ENCODE measurements at regions not wholly inside any gene's neighbourhood (a gene's known extent, or its start where the extent isn't known, plus 50 kb on each side); places are given as distances from the start of the nearest gene placed in this dataset.

DNA sequence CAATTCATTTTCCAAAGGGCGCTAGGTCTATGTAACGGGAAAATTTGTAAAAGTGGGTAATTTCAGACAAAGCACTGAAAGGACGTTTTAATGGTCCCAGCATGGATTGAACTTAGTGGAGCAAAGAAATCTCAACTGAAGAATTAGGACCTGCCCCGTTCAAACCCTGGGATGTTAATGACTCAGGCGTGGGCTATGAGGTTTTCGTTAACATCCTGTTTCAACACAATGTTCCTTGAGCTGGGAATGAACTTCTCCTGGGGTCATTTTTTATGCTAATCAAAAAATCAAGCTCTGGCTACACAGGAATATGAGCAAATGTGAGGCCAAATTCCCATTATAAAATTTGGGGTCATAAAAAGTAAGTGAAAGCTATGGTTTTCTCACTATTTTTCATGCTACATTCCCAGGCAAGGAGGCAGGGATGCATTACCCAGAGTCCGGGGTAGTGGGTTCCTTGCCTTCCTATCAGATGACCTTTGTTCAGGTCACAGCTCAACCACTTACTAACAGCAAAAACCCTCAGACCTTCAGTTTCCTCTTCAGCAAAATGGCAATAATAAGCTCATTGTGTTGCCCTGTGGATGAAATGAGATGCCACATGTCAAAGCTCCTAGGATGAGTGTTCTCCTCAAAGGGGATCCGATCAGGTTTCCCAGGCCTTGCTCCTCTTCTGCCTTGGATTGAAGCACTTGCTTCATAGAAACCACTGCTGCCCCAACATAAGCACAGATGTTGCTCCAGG is 271.4 kb downstream of the ARRDC4 start:
- H3K36me3 ChIP-seq (ENCODE audit: control insufficient read depth in 5 of 5, insufficient read depth in 5 of 5, low read length in 5 of 5): no peaks in the 10 kb centered on the region
- H3K27me3 ChIP-seq (ENCODE audit: control insufficient read depth in 5 of 5, insufficient read depth in 4 of 5, low read length in 5 of 5): peaks cover 0 to 11% (median 6%) of the 10 kb centered on the region in 5 donors
- no peaks in the 10 kb centered on the region for H3K9me3 ChIP-seq (ENCODE audit: control insufficient read depth in 5 of 5, low read length in 5 of 5)
- H3K9ac ChIP-seq (ENCODE audit: low read length in 5 of 5): no peak overlapping the region
- H3K4me1 ChIP-seq (ENCODE audit: control insufficient read depth in 5 of 5, insufficient read depth in 5 of 5, low read length in 5 of 5): no peaks in the 10 kb centered on the region
- H3K4me3 ChIP-seq (ENCODE audit: low read depth in 1 of 5, low read length in 5 of 5): no peak overlapping the region
- H3K27ac ChIP-seq (ENCODE audit: low read depth, low read length): no peak overlapping the region

DNA sequence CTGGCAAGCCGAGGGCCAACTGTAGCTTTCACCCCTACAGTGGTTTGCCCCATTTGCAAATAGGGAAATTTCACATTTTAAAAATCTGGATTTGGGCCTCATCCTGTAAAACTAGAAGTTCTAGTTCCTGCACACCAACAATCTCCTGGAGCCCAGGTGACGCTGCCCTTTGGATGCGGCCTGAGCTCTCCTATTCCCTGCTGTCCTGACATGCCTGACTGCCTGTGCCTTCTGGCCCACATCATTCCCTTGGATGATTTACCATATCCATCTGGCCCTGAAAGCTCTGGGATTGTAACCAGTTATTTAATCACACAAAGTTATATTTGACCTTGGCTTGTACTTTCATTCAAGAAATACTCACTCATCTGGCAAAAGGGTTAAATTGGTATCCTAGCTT is 272.3 kb downstream of the ARRDC4 start:
- Histone ChIP-seq H3K4me1 (ENCODE audit: control insufficient read depth in 5 of 5, insufficient read depth in 5 of 5, low read length in 5 of 5) (no peaks in the 10 kb centered on the region), H3K4me3 (ENCODE audit: low read depth in 1 of 5, low read length in 5 of 5) (no peak overlapping the region), H3K36me3 (ENCODE audit: control insufficient read depth in 5 of 5, insufficient read depth in 5 of 5, low read length in 5 of 5) (no peaks in the 10 kb centered on the region), H3K9me3 (ENCODE audit: control insufficient read depth in 5 of 5, low read length in 5 of 5) (no peaks in the 10 kb centered on the region), H3K27me3 (ENCODE audit: control insufficient read depth in 5 of 5, insufficient read depth in 4 of 5, low read length in 5 of 5) (peaks cover 0 to 11% (median 4%) of the 10 kb centered on the region in 5 donors), H3K27ac (ENCODE audit: low read depth, low read length) (no peak overlapping the region), H3K9ac (ENCODE audit: low read length in 5 of 5) (no peak overlapping the region)

DNA sequence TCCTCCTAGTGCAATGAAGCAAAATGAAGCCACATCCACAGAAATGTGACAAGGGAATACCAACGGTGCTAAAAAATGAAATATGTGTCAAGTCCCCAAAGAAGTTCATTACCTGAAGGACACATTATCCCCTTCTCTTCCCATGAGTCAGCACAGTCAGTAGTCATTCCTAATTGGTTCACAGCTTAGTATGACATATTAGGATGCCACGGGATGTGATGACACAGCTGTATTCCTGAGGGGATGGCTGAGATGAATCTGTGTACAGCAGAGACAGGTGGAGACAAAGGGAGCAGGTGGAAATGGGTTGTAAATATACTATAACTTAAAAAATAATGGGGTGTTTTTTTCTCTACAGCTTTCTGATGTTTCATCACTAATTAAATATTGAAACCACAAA is 273.4 kb downstream of the ARRDC4 start:
- Histone ChIP-seq H3K27ac (ENCODE audit: low read depth, low read length) (no peak overlapping the region), H3K4me1 (ENCODE audit: control insufficient read depth in 5 of 5, insufficient read depth in 5 of 5, low read length in 5 of 5) (no peaks in the 10 kb centered on the region), H3K9ac (ENCODE audit: low read length in 5 of 5) (no peak overlapping the region), H3K36me3 (ENCODE audit: control insufficient read depth in 5 of 5, insufficient read depth in 5 of 5, low read length in 5 of 5) (no peaks in the 10 kb centered on the region), H3K9me3 (ENCODE audit: control insufficient read depth in 5 of 5, low read length in 5 of 5) (no peaks in the 10 kb centered on the region), H3K4me3 (ENCODE audit: low read depth in 1 of 5, low read length in 5 of 5) (no peak overlapping the region), H3K27me3 (ENCODE audit: control insufficient read depth in 5 of 5, insufficient read depth in 4 of 5, low read length in 5 of 5) (peaks cover 0 to 9% (median 4%) of the 10 kb centered on the region in 5 donors)

DNA sequence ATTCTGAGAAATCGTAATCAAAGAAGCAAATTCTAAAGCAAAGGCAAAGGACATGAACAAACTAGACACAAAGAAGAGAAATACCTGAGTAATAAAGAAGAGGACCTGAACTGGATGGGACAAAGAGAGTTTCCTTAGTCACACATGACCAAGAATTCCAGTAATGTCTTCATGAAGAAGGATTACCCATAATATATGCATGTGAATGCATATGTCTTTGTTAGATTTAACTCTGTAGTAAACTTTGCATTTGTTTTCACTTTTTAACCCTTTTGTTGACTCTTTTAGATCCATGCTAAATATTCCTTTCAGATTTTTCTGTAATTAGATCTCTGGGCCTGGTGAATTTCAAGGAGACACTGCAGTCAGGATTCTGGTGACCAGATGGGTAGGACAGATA is 279.8 kb downstream of the ARRDC4 start:
- peaks cover 0 to 6% (median 0%) of the 10 kb centered on the region in 5 donors for H3K27me3 ChIP-seq (ENCODE audit: control insufficient read depth in 5 of 5, insufficient read depth in 4 of 5, low read length in 5 of 5)
- H3K9me3 ChIP-seq (ENCODE audit: control insufficient read depth in 5 of 5, low read length in 5 of 5): no peaks in the 10 kb centered on the region
- no peaks in the 10 kb centered on the region for H3K36me3 ChIP-seq (ENCODE audit: control insufficient read depth in 5 of 5, insufficient read depth in 5 of 5, low read length in 5 of 5)
- H3K27ac ChIP-seq (ENCODE audit: low read depth, low read length): no peak overlapping the region
- no peaks in the 10 kb centered on the region for H3K4me1 ChIP-seq (ENCODE audit: control insufficient read depth in 5 of 5, insufficient read depth in 5 of 5, low read length in 5 of 5)
- H3K4me3 ChIP-seq (ENCODE audit: low read depth in 1 of 5, low read length in 5 of 5): no peak overlapping the region
- no peak overlapping the region for H3K9ac ChIP-seq (ENCODE audit: low read length in 5 of 5)

DNA sequence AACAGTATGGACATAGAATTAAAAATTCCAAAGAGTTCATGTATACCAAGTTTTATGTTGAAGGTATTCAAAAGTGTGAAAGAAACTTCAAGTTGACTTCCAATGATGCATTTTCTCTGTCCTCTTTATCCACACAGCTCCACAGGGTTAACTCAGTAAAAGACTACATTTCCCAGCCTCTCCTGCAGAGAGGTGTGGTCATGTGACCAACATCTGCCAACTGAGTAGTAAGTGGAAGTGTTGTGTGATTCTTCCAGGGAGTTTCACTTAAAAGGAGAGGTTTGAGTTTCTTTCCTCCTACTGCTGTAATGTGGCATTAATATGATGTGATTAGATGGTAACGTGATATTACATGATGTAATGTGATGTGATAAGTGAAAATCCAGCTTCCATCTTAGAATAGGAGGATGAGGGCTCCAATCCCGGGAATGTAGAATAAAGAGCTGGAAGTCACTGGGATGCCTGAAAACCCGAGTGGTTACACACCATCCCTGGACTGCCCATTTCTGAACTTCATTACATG is 280.6 kb downstream of the ARRDC4 start:
- Histone ChIP-seq H3K4me3 (ENCODE audit: low read depth in 1 of 5, low read length in 5 of 5) (no peak overlapping the region), H3K9me3 (ENCODE audit: control insufficient read depth in 5 of 5, low read length in 5 of 5) (no peaks in the 10 kb centered on the region), H3K9ac (ENCODE audit: low read length in 5 of 5) (no peak overlapping the region), H3K4me1 (ENCODE audit: control insufficient read depth in 5 of 5, insufficient read depth in 5 of 5, low read length in 5 of 5) (no peaks in the 10 kb centered on the region), H3K36me3 (ENCODE audit: control insufficient read depth in 5 of 5, insufficient read depth in 5 of 5, low read length in 5 of 5) (no peaks in the 10 kb centered on the region), H3K27ac (ENCODE audit: low read depth, low read length) (no peak overlapping the region), H3K27me3 (ENCODE audit: control insufficient read depth in 5 of 5, insufficient read depth in 4 of 5, low read length in 5 of 5) (peaks cover 0 to 3% (median 0%) of the 10 kb centered on the region in 5 donors)

DNA sequence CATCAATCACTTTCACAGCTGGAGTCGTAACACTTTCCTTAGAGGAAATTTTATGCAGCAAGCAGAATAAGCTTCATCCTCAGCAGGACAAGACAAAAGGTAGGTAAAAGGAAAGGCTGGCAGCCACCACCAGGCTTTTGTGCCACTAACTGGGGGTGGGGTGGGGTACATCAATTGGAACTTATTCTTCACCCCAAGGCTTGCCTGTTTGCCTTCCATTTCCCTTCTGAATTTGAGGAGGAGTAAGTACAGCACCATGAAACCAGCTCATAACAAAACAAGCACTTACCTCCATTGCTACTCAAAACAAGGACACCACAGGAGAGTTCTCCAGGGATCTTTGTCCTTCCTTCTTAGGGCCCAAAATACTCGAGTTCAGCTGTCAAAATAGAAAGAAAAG is 296.8 kb downstream of the ARRDC4 start:
- Histone ChIP-seq H3K36me3 (ENCODE audit: control insufficient read depth in 5 of 5, insufficient read depth in 5 of 5, low read length in 5 of 5) (no peaks in the 10 kb centered on the region), H3K4me3 (ENCODE audit: low read depth in 1 of 5, low read length in 5 of 5) (no peak overlapping the region), H3K9me3 (ENCODE audit: control insufficient read depth in 5 of 5, low read length in 5 of 5) (peaks cover 2 to 16% (median 9%) of the 10 kb centered on the region in 5 donors), H3K27ac (ENCODE audit: low read depth, low read length) (no peak overlapping the region), H3K4me1 (ENCODE audit: control insufficient read depth in 5 of 5, insufficient read depth in 5 of 5, low read length in 5 of 5) (no peaks in the 10 kb centered on the region), H3K9ac (ENCODE audit: low read length in 5 of 5) (no peak overlapping the region), H3K27me3 (ENCODE audit: control insufficient read depth in 5 of 5, insufficient read depth in 4 of 5, low read length in 5 of 5) (peaks cover 0 to 4% (median 0%) of the 10 kb centered on the region in 5 donors)

DNA sequence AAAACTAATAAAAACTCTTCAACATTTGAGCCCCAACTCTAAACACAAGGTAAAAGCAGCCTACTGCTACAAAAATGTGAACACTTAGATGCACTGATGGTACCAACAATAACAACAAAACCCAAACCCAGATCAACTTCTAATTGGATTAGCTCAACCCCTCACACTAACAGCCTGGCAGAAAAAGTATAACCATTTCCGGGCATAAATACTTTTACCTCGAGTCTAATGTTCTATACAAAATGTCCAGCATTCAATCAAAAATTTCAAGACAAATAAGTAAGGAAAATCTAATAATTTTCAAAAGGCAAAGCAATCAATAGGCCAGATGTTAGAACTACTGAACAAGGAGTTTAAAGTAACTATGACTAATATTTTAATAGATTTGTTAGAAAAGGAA is 303.3 kb downstream of the ARRDC4 start:
- no peak overlapping the region for H3K27ac ChIP-seq (ENCODE audit: low read depth, low read length)
- H3K4me1 ChIP-seq (ENCODE audit: control insufficient read depth in 5 of 5, insufficient read depth in 5 of 5, low read length in 5 of 5): no peaks in the 10 kb centered on the region
- H3K9ac ChIP-seq (ENCODE audit: low read length in 5 of 5): no peak overlapping the region
- H3K9me3 ChIP-seq (ENCODE audit: control insufficient read depth in 5 of 5, low read length in 5 of 5): peaks cover 0 to 37% (median 17%) of the 10 kb centered on the region in 5 donors
- H3K4me3 ChIP-seq (ENCODE audit: low read depth in 1 of 5, low read length in 5 of 5): no peak overlapping the region
- no peaks in the 10 kb centered on the region for H3K36me3 ChIP-seq (ENCODE audit: control insufficient read depth in 5 of 5, insufficient read depth in 5 of 5, low read length in 5 of 5)
- H3K27me3 ChIP-seq (ENCODE audit: control insufficient read depth in 5 of 5, insufficient read depth in 4 of 5, low read length in 5 of 5): no peaks in the 10 kb centered on the region

DNA sequence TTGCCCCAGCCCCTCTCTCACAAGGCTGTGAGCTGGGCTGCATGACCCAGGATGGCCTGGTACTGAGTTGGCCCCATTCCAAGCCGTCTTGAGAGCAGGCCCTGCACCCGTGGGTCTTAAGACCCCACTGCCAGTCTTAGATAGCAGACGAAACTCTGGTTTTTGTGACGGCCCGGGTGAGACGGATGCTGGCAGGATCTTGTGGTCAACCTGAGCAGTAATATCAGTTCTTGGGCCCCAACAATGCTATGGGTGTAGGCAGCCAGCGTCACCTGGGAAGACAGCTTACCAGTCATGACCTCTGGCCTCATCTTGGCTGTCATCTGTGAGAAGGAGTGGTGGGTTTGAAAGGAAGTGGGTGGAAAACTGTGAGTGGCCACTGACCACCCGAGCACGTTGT is 305.8 kb downstream of the ARRDC4 start:
- H3K9me3 ChIP-seq (ENCODE audit: control insufficient read depth in 5 of 5, low read length in 5 of 5): peaks cover 0 to 36% (median 14%) of the 10 kb centered on the region in 5 donors
- H3K27me3 ChIP-seq (ENCODE audit: control insufficient read depth in 5 of 5, insufficient read depth in 4 of 5, low read length in 5 of 5): no peaks in the 10 kb centered on the region
- H3K27ac ChIP-seq (ENCODE audit: low read depth, low read length): no peak overlapping the region
- H3K4me1 ChIP-seq (ENCODE audit: control insufficient read depth in 5 of 5, insufficient read depth in 5 of 5, low read length in 5 of 5): no peaks in the 10 kb centered on the region
- no peaks in the 10 kb centered on the region for H3K36me3 ChIP-seq (ENCODE audit: control insufficient read depth in 5 of 5, insufficient read depth in 5 of 5, low read length in 5 of 5)
- no peak overlapping the region for H3K9ac ChIP-seq (ENCODE audit: low read length in 5 of 5)
- no peak overlapping the region for H3K4me3 ChIP-seq (ENCODE audit: low read depth in 1 of 5, low read length in 5 of 5)

DNA sequence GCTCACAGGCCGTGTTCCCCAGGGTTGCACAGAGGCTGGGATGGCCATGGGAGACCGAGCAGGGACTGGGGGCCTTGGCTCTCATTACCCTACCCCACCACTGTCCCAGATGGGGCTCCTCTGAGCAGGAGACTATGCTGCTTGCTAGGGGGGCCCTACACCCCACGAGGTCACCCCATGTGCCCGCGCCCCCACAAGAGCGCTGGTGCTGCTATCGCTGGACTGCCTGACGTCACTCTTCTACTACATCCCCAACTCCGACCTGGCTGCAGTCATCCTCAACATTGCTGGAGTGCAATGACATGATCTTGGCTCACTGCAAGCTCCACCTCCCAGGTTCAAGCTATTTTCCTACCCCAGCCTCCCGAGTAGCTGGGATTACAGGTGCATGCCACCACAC is 307.7 kb downstream of the ARRDC4 start:
- no peaks in the 10 kb centered on the region for H3K27me3 ChIP-seq (ENCODE audit: control insufficient read depth in 5 of 5, insufficient read depth in 4 of 5, low read length in 5 of 5)
- H3K36me3 ChIP-seq (ENCODE audit: control insufficient read depth in 5 of 5, insufficient read depth in 5 of 5, low read length in 5 of 5): no peaks in the 10 kb centered on the region
- no peak overlapping the region for H3K9ac ChIP-seq (ENCODE audit: low read length in 5 of 5)
- H3K4me3 ChIP-seq (ENCODE audit: low read depth in 1 of 5, low read length in 5 of 5): no peak overlapping the region
- H3K27ac ChIP-seq (ENCODE audit: low read depth, low read length): no peak overlapping the region
- peaks cover 0 to 28% (median 13%) of the 10 kb centered on the region in 5 donors for H3K9me3 ChIP-seq (ENCODE audit: control insufficient read depth in 5 of 5, low read length in 5 of 5)
- no peaks in the 10 kb centered on the region for H3K4me1 ChIP-seq (ENCODE audit: control insufficient read depth in 5 of 5, insufficient read depth in 5 of 5, low read length in 5 of 5)

DNA sequence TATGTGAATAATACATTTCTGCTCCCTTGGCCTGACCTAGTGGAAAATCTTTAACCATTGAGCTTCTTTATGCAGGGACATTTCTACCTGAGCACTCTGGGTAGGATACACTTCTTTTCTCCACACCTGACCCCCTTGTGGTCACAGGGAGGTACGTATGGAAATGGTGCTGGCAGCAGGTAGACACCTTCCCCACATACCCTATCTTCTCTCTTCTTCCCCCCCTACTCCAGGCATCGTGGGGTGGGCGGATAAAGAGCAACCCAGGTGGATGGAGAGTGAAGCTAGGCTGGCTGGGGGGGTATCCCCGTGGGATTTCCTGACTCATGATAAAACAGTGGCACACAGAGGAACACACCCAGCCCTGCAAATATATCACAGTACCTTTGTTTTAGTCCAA is 312.1 kb downstream of the ARRDC4 start:
- Histone ChIP-seq H3K4me3 (ENCODE audit: low read depth in 1 of 5, low read length in 5 of 5) (no peak overlapping the region), H3K27ac (ENCODE audit: low read depth, low read length) (no peak overlapping the region), H3K9ac (ENCODE audit: low read length in 5 of 5) (no peak overlapping the region), H3K36me3 (ENCODE audit: control insufficient read depth in 5 of 5, insufficient read depth in 5 of 5, low read length in 5 of 5) (no peaks in the 10 kb centered on the region), H3K9me3 (ENCODE audit: control insufficient read depth in 5 of 5, low read length in 5 of 5) (peaks cover 0 to 13% (median 5%) of the 10 kb centered on the region in 5 donors), H3K27me3 (ENCODE audit: control insufficient read depth in 5 of 5, insufficient read depth in 4 of 5, low read length in 5 of 5) (peaks cover 0 to 4% (median 0%) of the 10 kb centered on the region in 5 donors), H3K4me1 (ENCODE audit: control insufficient read depth in 5 of 5, insufficient read depth in 5 of 5, low read length in 5 of 5) (no peaks in the 10 kb centered on the region)
